BJ (cell line): ENCODE measurements at regions not wholly inside any gene's neighbourhood (a gene's known extent, or its start where the extent isn't known, plus 50 kb on each side); places are given as distances from the start of the nearest gene placed in this dataset.

ENCODE experiments used
- CTCF ChIA-PET: fragments of 350-600 bp; formaldehyde crosslinking; extraction: SDS; loops from one replicate; lab custom pipeline; 2021; ENCODE audit warnings: antibody characterized with exemption, inconsistent platforms; lab: Yijun Ruan, JAX
- POLR2A ChIA-PET: fragments of 300-600 bp; sonication (Branson Sonifier 250); formaldehyde crosslinking; extraction: SDS; loops from one replicate; lab custom pipeline; 2021; ENCODE audit warnings: antibody characterized with exemption; lab: Charles Lee
- DNase-seq: peaks from one replicate; pipeline ENCODE4 v3.0.0-alpha.2; 2011; ENCODE audit warnings: low read depth
- H3K27me3 ChIP-seq: 2 replicates; pipeline ENCODE4 v1.6.0; 2011; ENCODE audit warnings: low read length; ENCODE audit not compliant: control insufficient read depth, insufficient read depth
- H3K36me3 ChIP-seq: 2 replicates; pipeline ENCODE4 v1.5.1; 2011; ENCODE audit warnings: low read length; ENCODE audit not compliant: control insufficient read depth, insufficient read depth
- H3K4me3 ChIP-seq: 2 replicates; pipeline ENCODE4 v1.5.1; 2011; ENCODE audit warnings: low read depth, mild to moderate bottlenecking, control low read depth, low read length
- CTCF ChIP-seq: IDR thresholded peaks from 2 replicates; pipeline ENCODE4 v1.5.1; 2011; ENCODE audit warnings: low read depth, mild to moderate bottlenecking, control low read depth, inconsistent platforms, low read length, moderate library complexity; ENCODE audit not compliant: insufficient read depth

GRCh38 chr9:108423433-108423832 lies 432.4 kb downstream of the ACTL7B start:
- POLR2A ChIA-PET: no interaction called here
- no peak overlapping the region for H3K4me3 ChIP-seq
- TF ChIP-seq CTCF: no peak

GRCh38 chr9:108419379-108419778 lies 436.4 kb downstream of the ACTL7B start:
- ChIA-PET CTCF (no interaction called here), POLR2A (no interaction called here)
- TF ChIP-seq CTCF: no peak
- Histone ChIP-seq H3K4me3 (no peak overlapping the region), H3K36me3 (no peaks in the 10 kb centered on the region), H3K27me3 (no peaks in the 10 kb centered on the region)
- DNase-seq: no peak

More at GRCh38 chr9:108423433-108423832, 432.4 kb downstream of the ACTL7B start:
- Histone ChIP-seq H3K27me3 (no peaks in the 10 kb centered on the region), H3K36me3 (no peaks in the 10 kb centered on the region)
- no peak for DNase-seq
- CTCF ChIA-PET: interaction anchor here (0.9 to 1.4 kb wide), 2 partner anchors 11 to 323 kb away, joined by 3 to 9 read pairs; no protein-coding TSS in a partner anchor

- no peak for TF ChIP-seq CTCF
- ChIA-PET CTCF (no interaction called here), POLR2A (interaction anchor here (0.6 kb wide), 1 partner anchor 9 kb away, joined by 3 read pairs; no protein-coding TSS in a partner anchor)
- Histone ChIP-seq H3K36me3 (no peaks in the 10 kb centered on the region), H3K27me3 (no peaks in the 10 kb centered on the region), H3K4me3 (no peak overlapping the region)
- DNase-seq: no peak
Observed at GRCh38 chr9:108417726-108418125, 438.1 kb downstream of the ACTL7B start.

GRCh38 chr9:108417312-108417711 lies 438.5 kb downstream of the ACTL7B start:
- H3K4me3 ChIP-seq: no peak overlapping the region
- CTCF ChIA-PET: no interaction called here
- no peak for DNase-seq
- POLR2A ChIA-PET: interaction anchor here (0.6 kb wide), 1 partner anchor 9 kb away, joined by 3 read pairs; no protein-coding TSS in a partner anchor
- H3K36me3 ChIP-seq: no peaks in the 10 kb centered on the region
- H3K27me3 ChIP-seq: no peaks in the 10 kb centered on the region
- TF ChIP-seq CTCF: no peak

GRCh38 chr9:108416324-108416723 lies 439.5 kb downstream of the ACTL7B start:
- Histone ChIP-seq H3K36me3 (no peaks in the 10 kb centered on the region), H3K4me3 (no peak overlapping the region), H3K27me3 (no peaks in the 10 kb centered on the region)
- ChIA-PET POLR2A (no interaction called here), CTCF (interaction anchor here (1.4 kb wide), 1 partner anchor 9 kb away, joined by 4 read pairs; no protein-coding TSS in a partner anchor)
- TF ChIP-seq CTCF: no peak
- no peak for DNase-seq
